HepG2 (cell line): ENCODE measurements at regions not wholly inside any gene's neighbourhood (a gene's known extent, or its start where the extent isn't known, plus 50 kb on each side); places are given as distances from the start of the nearest gene placed in this dataset.

Source experiments
- RNF2 ChIP-seq: fragments of 450-650 bp; conservative IDR thresholded peaks from 2 replicates; pipeline ENCODE4 v1.6.1; 2016; ENCODE audit warnings: low read depth
- TF ChIP-seq, protein P1 (sequence below): IDR thresholded peaks from 2 replicates; pipeline ENCODE4 v1.6.1; 2016
- TF ChIP-seq, protein P2 (sequence below): sonication (generic); formaldehyde crosslinking; IDR thresholded peaks from 2 replicates; pipeline ENCODE4 v1.8.1; 2023; ENCODE audit warnings: mild to moderate bottlenecking, inconsistent platforms, moderate library complexity, missing genetic modification reagents, borderline replicate concordance
- TF ChIP-seq, protein P3 (sequence below): fragments of 450-650 bp; IDR thresholded peaks from 2 replicates; pipeline ENCODE4 v1.6.1; 2016

DNA sequence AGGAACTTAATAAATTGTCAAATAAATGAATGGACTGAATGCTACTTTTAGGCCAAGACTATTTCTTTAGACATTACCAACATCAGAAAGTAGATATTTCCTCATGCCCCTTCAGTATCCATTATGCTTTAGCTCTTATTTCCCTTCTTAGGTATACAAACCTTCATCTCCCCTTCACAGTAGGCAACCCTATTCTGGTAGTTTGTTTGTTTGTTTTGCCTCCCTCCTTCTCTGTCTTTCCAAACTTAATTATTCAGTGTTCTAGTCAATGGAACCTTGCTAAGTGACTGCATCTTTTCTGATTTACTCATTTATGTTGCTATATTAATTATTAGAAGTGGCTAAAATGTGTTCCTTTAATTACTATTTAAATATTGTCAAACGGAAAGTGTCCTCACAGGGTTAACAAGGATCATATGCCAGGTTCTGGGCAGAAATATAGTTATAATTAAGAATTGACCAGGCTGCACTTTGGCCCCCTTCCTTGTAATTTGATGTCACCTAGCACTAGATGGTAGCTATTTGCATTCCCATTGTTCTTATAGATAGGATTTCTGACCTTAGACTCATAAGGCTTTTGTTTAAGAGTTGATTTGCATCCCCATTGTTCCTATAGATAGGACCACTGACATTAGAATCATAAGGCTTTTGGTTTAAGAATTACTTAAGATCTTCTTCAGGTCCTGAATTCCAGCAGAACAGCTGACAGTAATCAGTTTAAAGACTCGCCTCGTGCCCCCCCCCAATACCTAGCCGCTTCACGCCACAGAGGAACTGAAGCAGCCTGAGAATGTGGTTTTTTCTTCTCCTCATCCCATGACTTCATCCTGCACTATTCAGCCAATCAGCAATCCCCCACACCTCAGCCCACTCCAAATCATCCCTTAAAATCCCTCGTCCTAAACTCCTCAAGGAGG is 84.4 kb upstream of the NUDT12 start:
- TF ChIP-seq RNF2: no peak
- TF ChIP-seq, protein P1, sequence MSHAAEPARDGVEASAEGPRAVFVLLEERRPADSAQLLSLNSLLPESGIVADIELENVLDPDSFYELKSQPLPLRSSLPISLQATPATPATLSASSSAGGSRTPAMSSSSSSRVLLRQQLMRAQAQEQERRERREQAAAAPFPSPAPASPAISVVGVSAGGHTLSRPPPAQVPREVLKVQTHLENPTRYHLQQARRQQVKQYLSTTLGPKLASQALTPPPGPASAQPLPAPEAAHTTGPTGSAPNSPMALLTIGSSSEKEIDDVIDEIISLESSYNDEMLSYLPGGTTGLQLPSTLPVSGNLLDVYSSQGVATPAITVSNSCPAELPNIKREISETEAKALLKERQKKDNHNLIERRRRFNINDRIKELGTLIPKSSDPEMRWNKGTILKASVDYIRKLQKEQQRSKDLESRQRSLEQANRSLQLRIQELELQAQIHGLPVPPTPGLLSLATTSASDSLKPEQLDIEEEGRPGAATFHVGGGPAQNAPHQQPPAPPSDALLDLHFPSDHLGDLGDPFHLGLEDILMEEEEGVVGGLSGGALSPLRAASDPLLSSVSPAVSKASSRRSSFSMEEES (CRISPR knock-in tag): no peak
- TF ChIP-seq, protein P2, sequence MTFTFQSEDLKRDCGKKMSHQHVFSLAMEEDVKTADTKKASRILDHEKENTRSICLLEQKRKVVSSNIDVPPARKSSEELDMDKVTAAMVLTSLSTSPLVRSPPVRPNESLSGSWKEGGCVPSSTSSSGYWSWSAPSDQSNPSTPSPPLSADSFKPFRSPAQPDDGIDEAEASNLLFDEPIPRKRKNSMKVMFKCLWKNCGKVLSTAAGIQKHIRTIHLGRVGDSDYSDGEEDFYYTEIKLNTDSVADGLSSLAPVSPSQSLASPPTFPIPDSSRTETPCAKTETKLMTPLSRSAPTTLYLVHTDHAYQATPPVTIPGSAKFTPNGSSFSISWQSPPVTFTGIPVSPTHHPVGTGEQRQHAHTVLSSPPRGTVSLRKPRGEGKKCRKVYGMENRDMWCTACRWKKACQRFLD (CRISPR knock-in tag): no peak
- TF ChIP-seq, protein P3, sequence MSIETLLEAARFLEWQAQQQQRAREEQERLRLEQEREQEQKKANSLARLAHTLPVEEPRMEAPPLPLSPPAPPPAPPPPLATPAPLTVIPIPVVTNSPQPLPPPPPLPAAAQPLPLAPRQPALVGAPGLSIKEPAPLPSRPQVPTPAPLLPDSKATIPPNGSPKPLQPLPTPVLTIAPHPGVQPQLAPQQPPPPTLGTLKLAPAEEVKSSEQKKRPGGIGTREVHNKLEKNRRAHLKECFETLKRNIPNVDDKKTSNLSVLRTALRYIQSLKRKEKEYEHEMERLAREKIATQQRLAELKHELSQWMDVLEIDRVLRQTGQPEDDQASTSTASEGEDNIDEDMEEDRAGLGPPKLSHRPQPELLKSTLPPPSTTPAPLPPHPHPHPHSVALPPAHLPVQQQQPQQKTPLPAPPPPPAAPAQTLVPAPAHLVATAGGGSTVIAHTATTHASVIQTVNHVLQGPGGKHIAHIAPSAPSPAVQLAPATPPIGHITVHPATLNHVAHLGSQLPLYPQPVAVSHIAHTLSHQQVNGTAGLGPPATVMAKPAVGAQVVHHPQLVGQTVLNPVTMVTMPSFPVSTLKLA: no peak
